Smooth muscle cell (in vitro differentiated cells): ENCODE measurements at regions not wholly inside any gene's neighbourhood (a gene's known extent, or its start where the extent isn't known, plus 50 kb on each side); places are given as distances from the start of the nearest gene placed in this dataset.

Experiments used
- DNase-seq: peaks from one replicate; lab custom pipeline; 2025; ENCODE audit not compliant: unreplicated experiment; lab: John Stamatoyannopoulos, UW
- H2AFZ ChIP-seq: fragments of 200-600 bp; sonication (generic); 2 replicates; pipeline ENCODE4 v1.6.0; 2016; ENCODE audit warnings: antibody characterized with exemption, low read depth, mild to moderate bottlenecking
- H3F3A ChIP-seq: fragments of 200-600 bp; sonication (generic); 2 replicates; pipeline ENCODE4 v1.6.0; 2017; ENCODE audit warnings: antibody characterized with exemption, low read depth
- H3K27ac ChIP-seq: fragments of 200-600 bp; sonication (generic); 2 replicates; pipeline ENCODE4 v1.5.1; 2016; ENCODE audit warnings: low read depth, mild to moderate bottlenecking
- H3K27me3 ChIP-seq: fragments of 200-600 bp; sonication (generic); 2 replicates; pipeline ENCODE4 v1.6.1; 2016; ENCODE audit warnings: low read depth, mild to moderate bottlenecking
- H3K36me3 ChIP-seq: fragments of 200-600 bp; sonication (generic); 2 replicates; pipeline ENCODE4 v1.5.1; 2016; ENCODE audit warnings: low read depth
- H3K4me1 ChIP-seq: fragments of 200-600 bp; sonication (generic); 2 replicates; pipeline ENCODE4 v1.5.1; 2016; ENCODE audit warnings: low read depth
- H3K4me2 ChIP-seq: fragments of 200-600 bp; sonication (generic); 2 replicates; pipeline ENCODE4 v1.6.0; 2016; ENCODE audit warnings: mild to moderate bottlenecking
- H3K4me3 ChIP-seq: fragments of 200-600 bp; sonication (generic); 2 replicates; pipeline ENCODE4 v1.5.1; 2016; ENCODE audit warnings: mild to moderate bottlenecking
- H3K79me2 ChIP-seq: fragments of 200-600 bp; sonication (generic); 2 replicates; pipeline ENCODE4 v1.6.0; 2016; ENCODE audit warnings: low read depth, mild to moderate bottlenecking
- H3K9ac ChIP-seq: fragments of 200-600 bp; sonication (generic); 2 replicates; pipeline ENCODE4 v1.6.0; 2016; ENCODE audit warnings: low read depth
- H3K9me3 ChIP-seq: fragments of 200-600 bp; sonication (generic); replicated peaks from 2 replicates; pipeline ENCODE4 v1.5.1; 2016; ENCODE audit warnings: low read depth
- H4K20me1 ChIP-seq: fragments of 200-600 bp; sonication (generic); 2 replicates; pipeline ENCODE4 v1.6.0; 2016; ENCODE audit warnings: low read depth
- CTCF ChIP-seq: fragments of 200-600 bp; sonication (generic); IDR thresholded peaks from 2 replicates; pipeline ENCODE4 v1.5.1; 2017; ENCODE audit warnings: borderline replicate concordance, mild to moderate bottlenecking, antibody characterized with exemption; ENCODE audit not compliant: insufficient read depth, poor library complexity, severe bottlenecking
- WGBS: methylation state at CpG from one replicate; pipeline ENCODE4 v1.1.7; 2016; ENCODE audit warnings: low lambda C conversion rate; 5-methylcytosine and 5-hydroxymethylcytosine counted together

GRCh38 chr17:77572065-77572601, 386.4 kb upstream of the TNRC6C start:
- Histone ChIP-seq H3K79me2 (no peaks in the 10 kb centered on the region), H3K4me3 (no peak overlapping the region), H3K9ac (no peak overlapping the region), H3K27me3 (no peaks in the 10 kb centered on the region), H3K9me3 (no peaks in the 10 kb centered on the region), H4K20me1 (no peaks in the 10 kb centered on the region), H2AFZ (no peak overlapping the region), H3K27ac (no peak overlapping the region), H3K4me1 (peaks cover 18% of the 10 kb centered on the region), H3K36me3 (no peaks in the 10 kb centered on the region), H3F3A (no peaks in the 10 kb centered on the region), H3K4me2 (peak overlapping the region; percentile 17)
- no peak for DNase-seq
- no peak for TF ChIP-seq CTCF
- WGBS, result 64% methylated on average over 15 of the region's 15 CpGs

GRCh38 chr17:77572851-77573250, 385.7 kb upstream of the TNRC6C start:
- TF ChIP-seq CTCF, result no peak
- peaks cover 18% of the 10 kb centered on the region for H3K4me1 ChIP-seq
- DNase-seq, result no peak
- H3K9me3 ChIP-seq, result no peaks in the 10 kb centered on the region
- no peak overlapping the region for H2AFZ ChIP-seq
- no peaks in the 10 kb centered on the region for H4K20me1 ChIP-seq
- H3K27ac ChIP-seq, result no peak overlapping the region
- no peak overlapping the region for H3K4me3 ChIP-seq
- H3K36me3 ChIP-seq, result no peaks in the 10 kb centered on the region
- no peak overlapping the region for H3K4me2 ChIP-seq
- no peaks in the 10 kb centered on the region for H3K79me2 ChIP-seq
- H3F3A ChIP-seq, result no peaks in the 10 kb centered on the region
- 83% methylated on average over 4 of the region's 5 CpGs for WGBS
- no peaks in the 10 kb centered on the region for H3K27me3 ChIP-seq
- no peak overlapping the region for H3K9ac ChIP-seq

GRCh38 chr17:77577491-77577890, 381.0 kb upstream of the TNRC6C start:
- H3K27ac ChIP-seq, result no peak overlapping the region
- TF ChIP-seq CTCF, result no peak
- no peaks in the 10 kb centered on the region for H4K20me1 ChIP-seq
- no peak overlapping the region for H3K4me2 ChIP-seq
- no peaks in the 10 kb centered on the region for H3K79me2 ChIP-seq
- no peaks in the 10 kb centered on the region for H3K4me1 ChIP-seq
- no peak for DNase-seq
- H3F3A ChIP-seq, result peaks cover 10% of the 10 kb centered on the region
- H3K36me3 ChIP-seq, result no peaks in the 10 kb centered on the region
- H3K27me3 ChIP-seq, result no peaks in the 10 kb centered on the region
- no peak overlapping the region for H2AFZ ChIP-seq
- no peak overlapping the region for H3K4me3 ChIP-seq
- H3K9ac ChIP-seq, result no peak overlapping the region
- no peaks in the 10 kb centered on the region for H3K9me3 ChIP-seq
- 96% methylated on average over 7 of the region's 7 CpGs for WGBS

GRCh38 chr17:77579131-77579530, 379.4 kb upstream of the TNRC6C start:
- Histone ChIP-seq H3K79me2 (no peaks in the 10 kb centered on the region), H4K20me1 (no peaks in the 10 kb centered on the region), H3K4me1 (no peaks in the 10 kb centered on the region), H3K9me3 (no peaks in the 10 kb centered on the region), H3K4me2 (no peak overlapping the region), H3F3A (peaks cover 10% of the 10 kb centered on the region), H3K36me3 (no peaks in the 10 kb centered on the region), H3K27me3 (no peaks in the 10 kb centered on the region), H3K4me3 (no peak overlapping the region), H3K27ac (no peak overlapping the region), H2AFZ (no peak overlapping the region), H3K9ac (no peak overlapping the region)
- 84% methylated on average over 9 of the region's 9 CpGs for WGBS
- DNase-seq, result no peak
- TF ChIP-seq CTCF, result no peak
